Neural progenitor cell (in vitro differentiated cells): ENCODE measurements at regions not wholly inside any gene's neighbourhood (a gene's known extent, or its start where the extent isn't known, plus 50 kb on each side); places are given as distances from the start of the nearest gene placed in this dataset.

Experiments used
- EZH2 ChIP-seq: fragments of 200-600 bp; sonication (generic); IDR thresholded peaks from 2 replicates; pipeline ENCODE4 v1.6.1; 2017; ENCODE audit warnings: antibody characterized with exemption, mild to moderate bottlenecking, moderate library complexity
- EZH2phosphoT487 ChIP-seq: fragments of 200-600 bp; sonication (generic); IDR thresholded peaks from 2 replicates; pipeline ENCODE4 v1.6.1; 2017; ENCODE audit warnings: antibody characterized with exemption
- TF ChIP-seq, protein P1 (sequence below): fragments of 200-600 bp; sonication (generic); IDR thresholded peaks from 2 replicates; pipeline ENCODE4 v1.5.1; 2017; ENCODE audit warnings: antibody characterized with exemption, mild to moderate bottlenecking

DNA sequence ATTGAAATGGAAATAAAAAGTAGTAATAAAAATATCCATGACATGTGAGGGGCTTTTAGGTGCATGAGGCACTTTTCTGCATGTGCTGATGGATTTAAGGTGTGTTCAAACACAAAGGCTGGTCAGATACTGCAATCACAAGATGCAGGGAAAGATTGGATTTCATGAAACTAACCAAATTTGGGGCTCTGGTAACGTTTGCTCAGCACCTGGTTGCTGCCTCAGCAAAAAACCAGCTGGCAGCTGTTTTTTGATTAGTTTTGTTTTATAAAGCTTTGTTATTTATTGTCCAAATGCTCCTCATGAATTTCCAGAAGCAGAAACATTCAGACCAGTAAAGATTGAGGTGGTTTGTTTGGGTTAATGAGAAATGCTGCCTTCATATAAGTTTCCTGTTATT, 195.7 kb upstream of the NRG3 start:
- TF ChIP-seq EZH2 (no peak), EZH2phosphoT487 (no peak)
- TF ChIP-seq, protein P1, sequence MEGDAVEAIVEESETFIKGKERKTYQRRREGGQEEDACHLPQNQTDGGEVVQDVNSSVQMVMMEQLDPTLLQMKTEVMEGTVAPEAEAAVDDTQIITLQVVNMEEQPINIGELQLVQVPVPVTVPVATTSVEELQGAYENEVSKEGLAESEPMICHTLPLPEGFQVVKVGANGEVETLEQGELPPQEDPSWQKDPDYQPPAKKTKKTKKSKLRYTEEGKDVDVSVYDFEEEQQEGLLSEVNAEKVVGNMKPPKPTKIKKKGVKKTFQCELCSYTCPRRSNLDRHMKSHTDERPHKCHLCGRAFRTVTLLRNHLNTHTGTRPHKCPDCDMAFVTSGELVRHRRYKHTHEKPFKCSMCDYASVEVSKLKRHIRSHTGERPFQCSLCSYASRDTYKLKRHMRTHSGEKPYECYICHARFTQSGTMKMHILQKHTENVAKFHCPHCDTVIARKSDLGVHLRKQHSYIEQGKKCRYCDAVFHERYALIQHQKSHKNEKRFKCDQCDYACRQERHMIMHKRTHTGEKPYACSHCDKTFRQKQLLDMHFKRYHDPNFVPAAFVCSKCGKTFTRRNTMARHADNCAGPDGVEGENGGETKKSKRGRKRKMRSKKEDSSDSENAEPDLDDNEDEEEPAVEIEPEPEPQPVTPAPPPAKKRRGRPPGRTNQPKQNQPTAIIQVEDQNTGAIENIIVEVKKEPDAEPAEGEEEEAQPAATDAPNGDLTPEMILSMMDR = no peak
